ENCODE measurements at regions not wholly inside any gene's neighbourhood (a gene's known extent, or its start where the extent isn't known, plus 50 kb on each side); places are given as distances from the start of the nearest gene placed in this dataset.

GRCh38 chr5:98330871-98331270, 442.6 kb upstream of the RGMB start:
- Histone ChIP-seq H3K9me3 (no peaks in the 10 kb centered on the region), H3K4me3 (no peak overlapping the region), H3K27me3 (no peaks in the 10 kb centered on the region), H3K36me3 (no peaks in the 10 kb centered on the region), H3K27ac (no peak overlapping the region), H3K4me1 (no peaks in the 10 kb centered on the region)
- DNase-seq = no peak
- no peak for TF ChIP-seq CTCF (IDR thresholded peaks at IDR 0.05 in 4 of 5, conservative IDR thresholded peaks at IDR 0.05 in 1 of 5)
- no peak for ATAC-seq
- in situ Hi-C loops (cut with MboI; ENCODE audit: low sequenced_read_pairs in 4 of 4) = no loop called here
- intact Hi-C loops (cut with DNase I; ENCODE audit: low total_unique reads) = no loop called here

DNA sequence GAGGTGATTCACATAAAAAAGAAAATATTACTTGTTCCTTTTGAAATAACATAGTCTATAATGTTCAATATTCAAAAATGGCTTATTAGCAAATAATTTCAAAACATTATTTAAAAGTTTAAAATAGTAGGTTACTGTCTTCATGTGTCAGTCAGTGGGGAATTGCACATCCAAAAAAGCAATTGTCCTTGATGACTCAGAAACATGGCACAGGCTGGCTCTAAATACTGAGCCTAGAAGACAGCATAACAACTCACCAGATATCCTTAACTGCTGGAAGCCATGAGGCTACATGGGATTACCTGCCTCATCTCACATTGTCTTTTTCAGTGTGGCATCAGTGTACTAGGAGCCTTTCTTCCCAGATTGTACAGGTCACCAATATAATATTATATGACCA, 439.5 kb upstream of the RGMB start:
- DNase-seq (no peak), ATAC-seq (no peak)
- H3K9me3 ChIP-seq = no peaks in the 10 kb centered on the region
- no peaks in the 10 kb centered on the region for H3K4me1 ChIP-seq
- intact Hi-C loops (cut with DNase I; ENCODE audit: low total_unique reads) = no loop called here
- H3K36me3 ChIP-seq = no peaks in the 10 kb centered on the region
- no peak overlapping the region for H3K4me3 ChIP-seq
- TF ChIP-seq CTCF (IDR thresholded peaks at IDR 0.05 in 4 of 5, conservative IDR thresholded peaks at IDR 0.05 in 1 of 5) = no peak
- no peak for TF ChIP-seq POLR2A (IDR thresholded peaks at IDR 0.05)
- H3K27me3 ChIP-seq = no peaks in the 10 kb centered on the region
- no peak overlapping the region for H3K27ac ChIP-seq
- in situ Hi-C loops (cut with MboI; ENCODE audit: low sequenced_read_pairs in 4 of 4) = no loop called here

GRCh38 chr5:98334946-98335345, 438.5 kb upstream of the RGMB start:
- Histone ChIP-seq H3K27ac (no peak overlapping the region), H3K4me3 (no peak overlapping the region), H3K36me3 (no peaks in the 10 kb centered on the region), H3K27me3 (no peaks in the 10 kb centered on the region), H3K9me3 (no peaks in the 10 kb centered on the region), H3K4me1 (no peaks in the 10 kb centered on the region)
- DNase-seq = no peak
- intact Hi-C loops (cut with DNase I; ENCODE audit: low total_unique reads) (no loop called here), in situ Hi-C loops (cut with MboI; ENCODE audit: low sequenced_read_pairs in 4 of 4) (no loop called here)
- TF ChIP-seq CTCF (IDR thresholded peaks at IDR 0.05 in 4 of 5, conservative IDR thresholded peaks at IDR 0.05 in 1 of 5) (no peak), POLR2A (IDR thresholded peaks at IDR 0.05) (no peak)
- ATAC-seq = no peak

GRCh38 chr5:98339141-98339848, 434.2 kb upstream of the RGMB start:
- no peak for DNase-seq
- intact Hi-C loops (cut with DNase I; ENCODE audit: low total_unique reads) (no loop called here), in situ Hi-C loops (cut with MboI; ENCODE audit: low sequenced_read_pairs in 4 of 4) (no loop called here)
- Histone ChIP-seq H3K4me1 (no peaks in the 10 kb centered on the region), H3K9me3 (no peaks in the 10 kb centered on the region), H3K36me3 (no peaks in the 10 kb centered on the region), H3K27me3 (no peaks in the 10 kb centered on the region), H3K27ac (no peak overlapping the region), H3K4me3 (no peak overlapping the region)
- TF ChIP-seq CTCF (IDR thresholded peaks at IDR 0.05 in 4 of 5, conservative IDR thresholded peaks at IDR 0.05 in 1 of 5) (no peak), POLR2A (IDR thresholded peaks at IDR 0.05) (no peak)
- ATAC-seq = no peak

Data from gastrocnemius medialis (tissue), 4 donors.